Duodenal mucosa (tissue), 2 donors: ENCODE measurements at regions not wholly inside any gene's neighbourhood (a gene's known extent, or its start where the extent isn't known, plus 50 kb on each side); places are given as distances from the start of the nearest gene placed in this dataset.

Source experiments
- H3K27ac ChIP-seq: one replicate; pipeline ENCODE4 v1.7.0; 2013; ENCODE audit warnings: low read depth, low read length
- H3K27me3 ChIP-seq, 2 donors: one replicate each; pipeline ENCODE4 v1.7.0; 2013; ENCODE audit warnings: low read length in 2 of 2, control low read depth in 1 of 2; ENCODE audit not compliant: insufficient read depth in 2 of 2, control insufficient read depth in 1 of 2
- H3K36me3 ChIP-seq, 2 donors: one replicate each; pipeline ENCODE4 v1.7.0; 2013; ENCODE audit warnings: low read length in 2 of 2, control low read depth in 1 of 2; ENCODE audit not compliant: insufficient read depth in 2 of 2, control insufficient read depth in 1 of 2
- H3K4me1 ChIP-seq, 2 donors: one replicate each; pipeline ENCODE4 v1.7.0; 2013; ENCODE audit warnings: low read length in 2 of 2, control low read depth in 1 of 2; ENCODE audit not compliant: insufficient read depth in 2 of 2, control insufficient read depth in 1 of 2
- H3K4me3 ChIP-seq, 2 donors: one replicate each; pipeline ENCODE4 v1.7.0; 2013; ENCODE audit warnings: low read length in 2 of 2, low read depth in 1 of 2
- H3K9ac ChIP-seq, 2 donors: one replicate each; pipeline ENCODE4 v1.7.0; 2013; ENCODE audit warnings: low read length in 2 of 2, low read depth in 1 of 2
- H3K9me3 ChIP-seq, 2 donors: one replicate each; pipeline ENCODE4 v1.7.0; 2013; ENCODE audit warnings: low read length in 2 of 2, control low read depth in 1 of 2; ENCODE audit not compliant: control insufficient read depth in 1 of 2

GRCh38 chr12:77243345-77243744 lies 178.0 kb upstream of the E2F7 start:
- no peak overlapping the region for H3K27ac ChIP-seq
- no peaks in the 10 kb centered on the region for H3K9me3 ChIP-seq
- H3K4me1 ChIP-seq, result no peaks in the 10 kb centered on the region
- no peak overlapping the region for H3K9ac ChIP-seq
- no peaks in the 10 kb centered on the region for H3K36me3 ChIP-seq
- no peak overlapping the region for H3K4me3 ChIP-seq
- no peaks in the 10 kb centered on the region for H3K27me3 ChIP-seq

GRCh38 chr12:77239617-77240016 lies 174.2 kb upstream of the E2F7 start:
- no peak overlapping the region for H3K9ac ChIP-seq
- no peaks in the 10 kb centered on the region for H3K36me3 ChIP-seq
- no peak overlapping the region for H3K27ac ChIP-seq
- H3K9me3 ChIP-seq, result no peaks in the 10 kb centered on the region
- no peaks in the 10 kb centered on the region for H3K4me1 ChIP-seq
- no peak overlapping the region for H3K4me3 ChIP-seq
- no peaks in the 10 kb centered on the region for H3K27me3 ChIP-seq

- Histone ChIP-seq H3K27ac (no peak overlapping the region), H3K36me3 (no peaks in the 10 kb centered on the region)
Measured at GRCh38 chr12:77238335-77238734, 173.0 kb upstream of the E2F7 start.

GRCh38 chr12:77237896-77238295 lies 172.5 kb upstream of the E2F7 start:
- Histone ChIP-seq H3K9ac (no peak overlapping the region), H3K27me3 (no peaks in the 10 kb centered on the region), H3K4me1 (no peaks in the 10 kb centered on the region), H3K4me3 (no peak overlapping the region), H3K27ac (no peak overlapping the region), H3K9me3 (no peaks in the 10 kb centered on the region), H3K36me3 (no peaks in the 10 kb centered on the region)

More at GRCh38 chr12:77238335-77238734, 173.0 kb upstream of the E2F7 start:
- Histone ChIP-seq H3K27me3 (no peaks in the 10 kb centered on the region), H3K9ac (no peak overlapping the region), H3K4me3 (no peak overlapping the region), H3K9me3 (no peaks in the 10 kb centered on the region), H3K4me1 (no peaks in the 10 kb centered on the region)

GRCh38 chr12:77236066-77236465 lies 170.7 kb upstream of the E2F7 start:
- Histone ChIP-seq H3K9ac (no peak overlapping the region), H3K4me3 (no peak overlapping the region), H3K27ac (no peak overlapping the region), H3K9me3 (no peaks in the 10 kb centered on the region), H3K36me3 (no peaks in the 10 kb centered on the region), H3K27me3 (no peaks in the 10 kb centered on the region), H3K4me1 (peaks cover 8 to 10% of the 10 kb centered on the region in 2 donors)

- Histone ChIP-seq H3K4me1 (peaks cover 11 to 13% of the 10 kb centered on the region in 2 donors), H3K27ac (no peak overlapping the region), H3K9ac (no peak overlapping the region), H3K4me3 (peak overlapping the region; percentile 3 to 29), H3K36me3 (no peaks in the 10 kb centered on the region), H3K27me3 (no peaks in the 10 kb centered on the region), H3K9me3 (no peaks in the 10 kb centered on the region)
Measured at GRCh38 chr12:77232045-77232444, 166.7 kb upstream of the E2F7 start.

- H3K4me3 ChIP-seq, result peak overlapping the region; percentile 29 to 36
- H3K4me1 ChIP-seq, result peaks cover 11 to 13% of the 10 kb centered on the region in 2 donors
- no peaks in the 10 kb centered on the region for H3K9me3 ChIP-seq
- no peak overlapping the region for H3K27ac ChIP-seq
- no peak overlapping the region for H3K9ac ChIP-seq
- H3K27me3 ChIP-seq, result no peaks in the 10 kb centered on the region
- no peaks in the 10 kb centered on the region for H3K36me3 ChIP-seq
Measured at GRCh38 chr12:77231501-77231918, 166.1 kb upstream of the E2F7 start.

GRCh38 chr12:77229640-77230442 lies 164.5 kb upstream of the E2F7 start:
- Histone ChIP-seq H3K27me3 (no peaks in the 10 kb centered on the region), H3K4me3 (no peak overlapping the region), H3K9me3 (no peaks in the 10 kb centered on the region), H3K27ac (no peak overlapping the region), H3K4me1 (peaks cover 11 to 13% of the 10 kb centered on the region in 2 donors), H3K36me3 (no peaks in the 10 kb centered on the region), H3K9ac (no peak overlapping the region)

GRCh38 chr12:77228376-77228775 lies 163.0 kb upstream of the E2F7 start:
- Histone ChIP-seq H3K27ac (no peak overlapping the region), H3K9me3 (no peaks in the 10 kb centered on the region), H3K9ac (no peak overlapping the region), H3K27me3 (no peaks in the 10 kb centered on the region), H3K4me3 (no peak overlapping the region), H3K36me3 (no peaks in the 10 kb centered on the region), H3K4me1 (peaks cover 11 to 13% of the 10 kb centered on the region in 2 donors)

GRCh38 chr12:77226368-77226767 lies 161.0 kb upstream of the E2F7 start:
- Histone ChIP-seq H3K4me3 (no peak overlapping the region), H3K36me3 (no peaks in the 10 kb centered on the region), H3K9me3 (no peaks in the 10 kb centered on the region), H3K4me1 (peaks cover 12 to 14% of the 10 kb centered on the region in 2 donors), H3K27ac (no peak overlapping the region), H3K9ac (no peak overlapping the region), H3K27me3 (no peaks in the 10 kb centered on the region)
